Activated CD4-positive, CD25-positive, alpha-beta regulatory T cell treated with anti-CD3 and anti-CD28 coated beads, Interleukin-2, amount 50 U/mL, for 72 hours (primary cell): ENCODE measurements at regions not wholly inside any gene's neighbourhood (a gene's known extent, or its start where the extent isn't known, plus 50 kb on each side); places are given as distances from the start of the nearest gene placed in this dataset.

Source experiments
- DNase-seq: peaks from one replicate; pipeline ENCODE4 v3.0.0; 2021

- no peak for DNase-seq
These were observed 194.2 kb upstream of the JUN start for GRCh38 chr1:58978096-58978495.

GRCh38 chr1:58979086-58979485, 195.2 kb upstream of the JUN start:
- no peak for DNase-seq

- DNase-seq = no peak
These were observed 195.8 kb upstream of the JUN start for GRCh38 chr1:58979677-58980076.

- DNase-seq = no peak
These were observed 197.5 kb upstream of the JUN start for GRCh38 chr1:58981392-58981791.

GRCh38 chr1:58982259-58982998, 198.6 kb upstream of the JUN start:
- DNase-seq = no peak

GRCh38 chr1:58983162-58983561, 199.3 kb upstream of the JUN start:
- DNase-seq = no peak

GRCh38 chr1:58983633-58984245, 199.9 kb upstream of the JUN start:
- no peak for DNase-seq

GRCh38 chr1:58986996-58987767, 203.3 kb upstream of the JUN start:
- DNase-seq = no peak

- no peak for DNase-seq
These were observed 204.9 kb upstream of the JUN start for GRCh38 chr1:58988752-58989151.

- DNase-seq = no peak
These were observed 206.0 kb upstream of the JUN start for GRCh38 chr1:58989845-58990244.

GRCh38 chr1:58991305-58991704, 207.5 kb upstream of the JUN start:
- DNase-seq = no peak

GRCh38 chr1:58992643-58993042, 208.8 kb upstream of the JUN start:
- DNase-seq = no peak

GRCh38 chr1:58993403-58993802, 209.6 kb upstream of the JUN start:
- no peak for DNase-seq

- DNase-seq = no peak
These were observed 210.8 kb upstream of the JUN start for GRCh38 chr1:58994664-58995063.

GRCh38 chr1:58996341-58997059, 212.7 kb upstream of the JUN start:
- no peak for DNase-seq

- DNase-seq = no peak
These were observed 213.2 kb upstream of the JUN start for GRCh38 chr1:58997060-58997411.

GRCh38 chr1:58997637-58998036, 213.8 kb upstream of the JUN start:
- no peak for DNase-seq

GRCh38 chr1:58999676-59000075, 215.8 kb upstream of the JUN start:
- no peak for DNase-seq

GRCh38 chr1:59004755-59005154, 220.9 kb upstream of the JUN start:
- no peak for DNase-seq

- DNase-seq = no peak
These were observed 221.8 kb upstream of the JUN start for GRCh38 chr1:59005491-59006288.

GRCh38 chr1:59006289-59006658, 222.4 kb upstream of the JUN start:
- no peak for DNase-seq

- no peak for DNase-seq
These were observed 223.1 kb upstream of the JUN start for GRCh38 chr1:59006932-59007331.

GRCh38 chr1:59007429-59007819, 223.6 kb upstream of the JUN start:
- DNase-seq = no peak
